NCI-H1694 treated with DMSO at 0.1 percent for 48 hours (cell line): ENCODE measurements at regions not wholly inside any gene's neighbourhood (a gene's known extent, or its start where the extent isn't known, plus 50 kb on each side); places are given as distances from the start of the nearest gene placed in this dataset.

Experiments
- DNase-seq: peaks from one replicate; lab custom pipeline; 2025; lab: John Stamatoyannopoulos, UW

GRCh38 chr11:15539645-15540044, 424.9 kb downstream of the INSC start:
- DNase-seq: peak; percentile 4

- DNase-seq: no peak
These were observed 426.4 kb downstream of the INSC start for GRCh38 chr11:15541079-15541478.

- DNase-seq: no peak
These were observed 429.6 kb downstream of the INSC start for GRCh38 chr11:15544353-15544752.

- no peak for DNase-seq
These were observed 433.0 kb downstream of the INSC start for GRCh38 chr11:15547685-15548084.

- DNase-seq: no peak
These were observed 437.5 kb downstream of the INSC start for GRCh38 chr11:15551901-15552851.

- no peak for DNase-seq
These were observed 440.4 kb downstream of the INSC start for GRCh38 chr11:15555161-15555560.

GRCh38 chr11:15557457-15558230, 442.9 kb downstream of the INSC start:
- DNase-seq: no peak

- DNase-seq: no peak
These were observed 443.9 kb downstream of the INSC start for GRCh38 chr11:15558513-15559181.

- DNase-seq: no peak
These were observed 446.2 kb downstream of the INSC start for GRCh38 chr11:15560689-15561467.

- no peak for DNase-seq
These were observed 447.5 kb downstream of the INSC start for GRCh38 chr11:15562230-15562629.

- DNase-seq: no peak
These were observed 448.3 kb downstream of the INSC start for GRCh38 chr11:15563054-15563453.

GRCh38 chr11:15565880-15566279, 451.2 kb downstream of the INSC start:
- peak; percentile 19 for DNase-seq

GRCh38 chr11:15568440-15568839, 453.7 kb downstream of the INSC start:
- DNase-seq: no peak

GRCh38 chr11:15569305-15570025, 454.7 kb downstream of the INSC start:
- no peak for DNase-seq

GRCh38 chr11:15575409-15575808, 460.7 kb downstream of the INSC start:
- no peak for DNase-seq

GRCh38 chr11:15576769-15577168, 462.0 kb downstream of the INSC start:
- no peak for DNase-seq

- no peak for DNase-seq
These were observed 462.8 kb downstream of the INSC start for GRCh38 chr11:15577519-15577918.

- DNase-seq: no peak
These were observed 464.7 kb downstream of the INSC start for GRCh38 chr11:15579287-15580001.

- no peak for DNase-seq
These were observed 465.5 kb downstream of the INSC start for GRCh38 chr11:15580056-15580774.

GRCh38 chr11:15580775-15581095, 466.0 kb downstream of the INSC start:
- DNase-seq: no peak
